GM20000 (cell line): ENCODE measurements at regions not wholly inside any gene's neighbourhood (a gene's known extent, or its start where the extent isn't known, plus 50 kb on each side); places are given as distances from the start of the nearest gene placed in this dataset.

Source experiments
- DNase-seq: peaks from one replicate; pipeline ENCODE4 v3.0.0; 2012; ENCODE audit warnings: low spot score
- TF ChIP-seq, protein P1 (sequence below): IDR thresholded peaks from 2 replicates; pipeline ENCODE4 v1.5.1; 2012; ENCODE audit warnings: mild to moderate bottlenecking, control low read depth; ENCODE audit errors: extremely low read depth, missing control alignments

DNA sequence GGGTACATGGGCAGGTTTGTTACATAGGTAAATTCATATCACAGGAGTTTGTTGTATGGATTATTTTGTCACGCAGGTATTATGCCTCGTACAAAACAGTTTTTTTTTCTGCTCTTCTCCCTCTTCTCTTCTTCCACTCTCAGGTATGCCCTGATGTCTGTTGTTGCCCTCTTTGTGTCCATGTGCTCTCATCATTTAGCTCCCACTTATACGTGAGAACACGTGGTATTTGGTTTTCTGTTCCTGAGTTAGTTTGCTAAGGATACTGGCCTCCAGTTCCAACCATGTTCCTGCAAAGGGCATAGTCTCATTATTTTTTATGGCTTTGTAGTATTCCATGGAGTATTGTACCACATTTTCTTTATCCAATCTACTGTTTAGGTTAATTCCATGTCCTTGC lies 65.7 kb downstream of the UNC5CL start:
- TF ChIP-seq, protein P1, sequence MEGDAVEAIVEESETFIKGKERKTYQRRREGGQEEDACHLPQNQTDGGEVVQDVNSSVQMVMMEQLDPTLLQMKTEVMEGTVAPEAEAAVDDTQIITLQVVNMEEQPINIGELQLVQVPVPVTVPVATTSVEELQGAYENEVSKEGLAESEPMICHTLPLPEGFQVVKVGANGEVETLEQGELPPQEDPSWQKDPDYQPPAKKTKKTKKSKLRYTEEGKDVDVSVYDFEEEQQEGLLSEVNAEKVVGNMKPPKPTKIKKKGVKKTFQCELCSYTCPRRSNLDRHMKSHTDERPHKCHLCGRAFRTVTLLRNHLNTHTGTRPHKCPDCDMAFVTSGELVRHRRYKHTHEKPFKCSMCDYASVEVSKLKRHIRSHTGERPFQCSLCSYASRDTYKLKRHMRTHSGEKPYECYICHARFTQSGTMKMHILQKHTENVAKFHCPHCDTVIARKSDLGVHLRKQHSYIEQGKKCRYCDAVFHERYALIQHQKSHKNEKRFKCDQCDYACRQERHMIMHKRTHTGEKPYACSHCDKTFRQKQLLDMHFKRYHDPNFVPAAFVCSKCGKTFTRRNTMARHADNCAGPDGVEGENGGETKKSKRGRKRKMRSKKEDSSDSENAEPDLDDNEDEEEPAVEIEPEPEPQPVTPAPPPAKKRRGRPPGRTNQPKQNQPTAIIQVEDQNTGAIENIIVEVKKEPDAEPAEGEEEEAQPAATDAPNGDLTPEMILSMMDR, result no peak
- DNase-seq, result no peak

DNA sequence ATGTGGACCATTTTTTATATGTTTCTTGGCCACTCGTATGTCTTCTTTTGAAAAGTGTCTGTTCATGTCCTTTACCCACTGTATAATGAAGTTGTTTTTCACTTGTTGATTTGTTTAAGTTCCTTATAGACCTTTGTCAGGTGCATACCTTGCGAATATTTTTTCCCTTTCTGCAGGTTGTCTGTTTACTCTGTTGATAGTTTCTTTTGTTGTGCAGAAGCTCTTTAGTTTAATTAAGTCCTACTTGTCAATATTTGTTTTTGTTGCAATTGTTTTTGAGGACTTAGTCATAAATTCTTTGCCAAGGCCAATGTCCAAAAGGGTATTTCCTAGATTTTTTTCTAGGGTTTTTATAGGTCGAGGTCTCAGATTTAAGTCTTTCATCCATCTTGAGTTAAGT lies 66.2 kb downstream of the UNC5CL start:
- TF ChIP-seq, protein P1, result no peak
- no peak for DNase-seq

DNA sequence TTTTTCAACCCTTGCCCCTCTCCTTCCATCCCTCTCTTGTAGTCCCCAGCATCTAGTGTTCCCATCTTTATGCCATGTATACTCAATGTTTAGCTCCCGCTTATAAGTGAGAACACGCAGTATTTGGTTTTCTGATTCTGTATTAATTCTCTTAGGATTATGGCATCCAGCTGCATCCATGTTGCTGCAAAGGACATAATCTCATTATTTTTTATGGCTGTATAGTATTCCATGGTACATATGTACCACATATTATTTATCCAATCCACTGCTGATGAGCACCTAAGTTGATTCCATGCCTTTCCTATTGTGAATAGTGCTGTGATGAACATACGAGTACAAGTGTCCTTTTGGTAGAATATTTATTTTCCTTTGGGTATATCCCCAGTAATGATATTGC lies 66.8 kb downstream of the UNC5CL start:
- TF ChIP-seq, protein P1, result no peak

DNA sequence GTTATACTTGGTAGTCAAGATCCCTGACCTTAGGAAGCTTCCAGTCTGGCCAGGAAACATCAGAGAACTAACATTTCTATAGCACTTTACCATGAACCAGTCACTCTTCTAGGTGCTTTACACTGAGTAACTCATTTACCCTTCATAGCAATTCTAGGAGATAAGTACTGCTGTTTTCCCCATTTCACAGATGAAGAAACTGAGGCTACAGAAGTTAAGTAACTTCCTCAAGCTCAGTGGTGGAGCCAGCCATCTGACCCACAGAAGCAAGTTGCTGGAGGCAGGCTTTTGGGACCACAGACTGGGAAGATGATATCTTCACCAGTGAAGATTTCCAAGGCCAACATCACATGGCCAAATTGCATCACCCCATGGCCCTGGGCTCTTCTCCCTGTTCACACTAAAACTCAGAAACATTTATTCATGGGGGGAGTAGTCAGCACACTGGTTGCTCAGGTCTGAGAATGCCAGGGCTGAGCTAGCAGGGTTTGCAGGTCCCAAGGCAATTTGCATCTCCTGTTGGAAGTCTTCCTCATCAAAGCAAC lies 70.3 kb downstream of the UNC5CL start:
- DNase-seq, result no peak
- TF ChIP-seq, protein P1, result no peak

More for the DNA sequence above, 66.8 kb downstream of the UNC5CL start:
- DNase-seq, result no peak

DNA sequence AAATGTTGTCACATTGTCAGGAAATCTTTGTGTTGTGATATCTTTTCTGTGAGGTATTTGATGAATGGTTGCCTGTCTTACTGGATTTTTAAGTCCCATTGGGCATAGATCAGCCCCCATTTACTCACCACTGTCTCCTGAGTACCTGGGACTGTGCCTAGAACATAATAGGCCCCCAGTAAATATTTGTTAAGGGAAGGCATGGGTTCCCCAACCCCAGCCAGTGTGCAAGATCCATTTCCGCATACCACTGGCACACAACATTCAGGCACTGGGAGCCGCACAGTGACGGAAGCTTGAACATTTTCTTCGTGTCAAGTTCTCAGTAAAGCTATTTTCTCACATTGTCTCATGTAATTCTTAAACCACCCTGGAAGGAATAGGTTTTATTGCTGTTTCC lies 72.2 kb downstream of the UNC5CL start:
- DNase-seq, result no peak
- TF ChIP-seq, protein P1, result no peak

DNA sequence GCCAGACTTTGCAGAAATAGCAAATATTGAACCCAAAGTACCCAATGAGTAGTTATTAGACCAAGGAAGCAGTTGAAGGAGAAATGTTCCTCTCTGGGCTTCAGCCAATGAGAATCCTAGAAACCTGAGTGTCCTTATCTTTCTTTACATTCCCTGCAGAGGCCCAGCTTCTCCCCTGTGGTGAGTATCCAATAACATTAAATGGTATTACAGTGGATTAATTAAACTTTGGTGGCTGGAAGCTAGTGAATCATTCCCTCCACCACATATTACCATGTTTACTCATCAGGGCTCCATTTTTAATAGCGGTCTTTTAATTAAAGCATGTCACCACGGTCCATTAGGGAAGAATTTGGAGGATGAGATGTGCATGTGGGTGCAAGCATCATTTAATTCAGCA lies 74.0 kb downstream of the UNC5CL start:
- DNase-seq, result no peak
- TF ChIP-seq, protein P1, result no peak

DNA sequence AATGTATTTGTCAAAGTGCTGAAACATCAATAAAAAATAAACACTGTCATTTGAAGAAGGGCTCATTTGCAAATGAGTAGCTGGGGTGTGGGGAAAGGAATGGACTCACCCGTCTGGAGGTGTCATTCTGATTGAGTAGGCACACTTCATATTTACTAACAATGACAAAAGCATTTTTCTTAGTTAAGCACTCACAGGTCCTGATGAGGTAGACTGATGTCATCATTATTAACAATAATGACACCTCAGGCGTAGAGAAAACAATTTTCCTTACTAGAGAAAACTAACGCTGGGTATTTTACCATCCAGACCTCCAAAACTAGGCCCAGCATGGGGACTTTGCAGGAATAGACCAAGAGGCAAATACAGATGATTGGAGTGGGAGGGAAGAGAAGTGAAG lies 76.0 kb downstream of the UNC5CL start:
- DNase-seq, result no peak
- TF ChIP-seq, protein P1, result no peak

DNA sequence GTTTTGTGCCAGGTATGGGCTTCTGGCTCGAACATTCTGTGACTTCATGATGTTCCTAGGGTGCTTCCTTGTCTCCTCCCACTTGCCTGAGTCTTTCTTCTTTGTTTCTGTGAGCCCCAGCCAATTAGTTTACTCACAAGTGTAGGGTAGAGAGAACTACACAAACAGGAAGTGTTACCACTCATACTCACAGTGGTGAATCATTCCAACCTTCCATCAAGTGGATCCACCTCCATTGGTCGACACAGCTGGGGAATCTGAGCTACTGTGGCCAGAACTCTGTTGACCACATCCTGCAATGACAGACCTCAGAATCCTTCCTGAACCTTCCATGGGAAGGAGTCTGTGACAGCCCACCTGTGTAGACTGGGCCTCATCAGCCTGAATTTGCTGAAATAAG lies 76.8 kb downstream of the UNC5CL start:
- DNase-seq, result peak; percentile 31
- TF ChIP-seq, protein P1, result no peak
